ENCODE measurements at regions not wholly inside any gene's neighbourhood (a gene's known extent, or its start where the extent isn't known, plus 50 kb on each side); places are given as distances from the start of the nearest gene placed in this dataset.

DNA sequence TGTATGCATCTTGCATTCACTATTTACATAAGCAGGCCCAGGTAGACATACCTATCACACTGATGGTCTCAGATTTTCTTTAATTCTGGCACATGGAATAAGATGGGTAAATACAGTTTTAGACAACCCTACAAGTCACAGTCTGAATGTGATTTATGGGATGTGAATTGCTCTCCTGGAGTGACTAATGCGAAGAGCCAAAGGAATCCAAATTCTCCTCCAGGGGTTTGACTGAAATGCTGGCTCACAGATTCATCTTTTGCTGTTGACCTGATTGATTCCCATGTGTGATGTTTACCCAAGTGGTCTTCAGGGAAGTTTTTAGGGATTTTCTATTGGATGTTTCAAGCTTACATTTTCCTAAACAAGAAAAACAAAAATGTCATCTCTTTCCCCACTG lies 277.9 kb upstream of the MON1B start:
- H3K4me3 ChIP-seq (ENCODE audit: insufficient read depth in 1 of 2, low read depth in 1 of 2, low read length in 2 of 2) = no peak overlapping the region
- no peak overlapping the region for H2AFZ ChIP-seq (ENCODE audit: low read depth, low read length)
- H3K27me3 ChIP-seq (ENCODE audit: control insufficient read depth in 1 of 2, insufficient read depth in 1 of 2, low read length in 2 of 2) = no peaks in the 10 kb centered on the region
- H3K14ac ChIP-seq (ENCODE audit: low read length in 2 of 2) = no peak overlapping the region
- H2BK5ac ChIP-seq (ENCODE audit: low read depth, low read length, poor library complexity, severe bottlenecking) = no peak overlapping the region
- H4K8ac ChIP-seq (ENCODE audit: low read length) = no peak overlapping the region
- no peak overlapping the region for H3K23ac ChIP-seq (ENCODE audit: low read length in 2 of 2)
- H3K4me1 ChIP-seq (ENCODE audit: control insufficient read depth, insufficient read depth, low read depth, low read length) = peaks cover 4% of the 10 kb centered on the region
- 86% methylated on average over 1 of the region's 1 CpG for WGBS
- no peak overlapping the region for H3K4ac ChIP-seq (ENCODE audit: low read depth in 1 of 2, low read length in 2 of 2)
- no peak overlapping the region for H2BK15ac ChIP-seq (ENCODE audit: low read depth, poor library complexity, severe bottlenecking)
- H3K9ac ChIP-seq (ENCODE audit: low read length) = no peak overlapping the region
- no peaks in the 10 kb centered on the region for H3K9me3 ChIP-seq (ENCODE audit: control insufficient read depth, low read length)
- no peak overlapping the region for H4K91ac ChIP-seq (ENCODE audit: low read length)
- H3K79me1 ChIP-seq (replicated peaks; ENCODE audit: low read length, poor library complexity, severe bottlenecking) = no peaks in the 10 kb centered on the region
- H2BK120ac ChIP-seq (ENCODE audit: low read depth, low read length) = no peak overlapping the region
- H3K4me2 ChIP-seq (ENCODE audit: low read length, poor library complexity, severe bottlenecking) = no peak overlapping the region
- no peak overlapping the region for H3K18ac ChIP-seq (ENCODE audit: low read depth in 1 of 2, low read length in 2 of 2)
- H2BK12ac ChIP-seq (ENCODE audit: low read length in 2 of 2) = no peak overlapping the region
- no peak overlapping the region for H2AK5ac ChIP-seq (ENCODE audit: low read length, severe bottlenecking)
- no peaks in the 10 kb centered on the region for H3K36me3 ChIP-seq (ENCODE audit: control insufficient read depth in 1 of 2, insufficient read depth in 2 of 2, low read depth in 1 of 2, low read length in 2 of 2)
- no peak for DNase-seq
- no peak overlapping the region for H3K27ac ChIP-seq (ENCODE audit: low read length, poor library complexity, severe bottlenecking)

DNA sequence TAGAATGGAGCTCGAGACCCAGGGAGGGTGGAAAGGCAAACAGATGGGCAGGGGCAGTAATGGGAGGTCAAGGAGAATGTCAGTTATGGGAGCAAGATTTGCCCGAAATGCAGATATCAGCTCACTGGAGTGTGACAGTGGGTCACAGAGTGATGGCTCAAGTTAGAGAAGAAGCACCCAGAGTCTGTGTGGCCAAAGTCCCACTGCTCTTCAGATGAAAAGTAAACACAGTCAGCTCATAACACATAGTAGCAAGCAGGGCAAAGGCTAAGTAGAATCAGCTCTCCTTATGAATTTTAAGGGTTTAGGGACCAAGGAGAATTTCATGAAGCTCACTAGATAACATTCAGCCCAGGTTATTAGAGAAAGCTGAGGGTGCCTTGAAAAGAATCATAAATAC lies 264.9 kb upstream of the MON1B start:
- H3K23ac ChIP-seq (ENCODE audit: low read length in 2 of 2) = no peak overlapping the region

GRCh38 chr16:76926595-76926994 lies 264.4 kb upstream of the MON1B start:
- H3K4ac ChIP-seq (ENCODE audit: low read depth in 1 of 2, low read length in 2 of 2) = no peak overlapping the region
- no peak overlapping the region for H3K23ac ChIP-seq (ENCODE audit: low read length in 2 of 2)
- no peaks in the 10 kb centered on the region for H3K4me1 ChIP-seq (ENCODE audit: control insufficient read depth, insufficient read depth, low read depth, low read length)
- H3K79me1 ChIP-seq (replicated peaks; ENCODE audit: low read length, poor library complexity, severe bottlenecking) = no peaks in the 10 kb centered on the region
- DNase-seq = no peak
- H2BK5ac ChIP-seq (ENCODE audit: low read depth, low read length, poor library complexity, severe bottlenecking) = no peak overlapping the region
- H3K18ac ChIP-seq (ENCODE audit: low read depth in 1 of 2, low read length in 2 of 2) = no peak overlapping the region
- H4K8ac ChIP-seq (ENCODE audit: low read length) = no peak overlapping the region
- H2BK120ac ChIP-seq (ENCODE audit: low read depth, low read length) = no peak overlapping the region
- no peak overlapping the region for H2BK15ac ChIP-seq (ENCODE audit: low read depth, poor library complexity, severe bottlenecking)
- 30% methylated on average over 1 of the region's 1 CpG for WGBS
- H2AK5ac ChIP-seq (ENCODE audit: low read length, severe bottlenecking) = no peak overlapping the region
- no peak overlapping the region for H3K4me3 ChIP-seq (ENCODE audit: insufficient read depth in 1 of 2, low read depth in 1 of 2, low read length in 2 of 2)
- H3K27me3 ChIP-seq (ENCODE audit: control insufficient read depth in 1 of 2, insufficient read depth in 1 of 2, low read length in 2 of 2) = no peaks in the 10 kb centered on the region
- H3K36me3 ChIP-seq (ENCODE audit: control insufficient read depth in 1 of 2, insufficient read depth in 2 of 2, low read depth in 1 of 2, low read length in 2 of 2) = no peaks in the 10 kb centered on the region
- no peak overlapping the region for H4K91ac ChIP-seq (ENCODE audit: low read length)
- H2AFZ ChIP-seq (ENCODE audit: low read depth, low read length) = no peak overlapping the region
- no peaks in the 10 kb centered on the region for H3K9me3 ChIP-seq (ENCODE audit: control insufficient read depth, low read length)
- no peak overlapping the region for H3K14ac ChIP-seq (ENCODE audit: low read length in 2 of 2)
- no peak overlapping the region for H3K9ac ChIP-seq (ENCODE audit: low read length)
- H3K4me2 ChIP-seq (ENCODE audit: low read length, poor library complexity, severe bottlenecking) = no peak overlapping the region
- no peak overlapping the region for H3K27ac ChIP-seq (ENCODE audit: low read length, poor library complexity, severe bottlenecking)
- H2BK12ac ChIP-seq (ENCODE audit: low read length in 2 of 2) = no peak overlapping the region

More for the DNA sequence above, 264.9 kb upstream of the MON1B start:
- Histone ChIP-seq H4K91ac (ENCODE audit: low read length) (no peak overlapping the region), H4K8ac (ENCODE audit: low read length) (no peak overlapping the region), H3K79me1 (replicated peaks; ENCODE audit: low read length, poor library complexity, severe bottlenecking) (no peaks in the 10 kb centered on the region), H3K4me3 (ENCODE audit: insufficient read depth in 1 of 2, low read depth in 1 of 2, low read length in 2 of 2) (no peak overlapping the region), H3K4me1 (ENCODE audit: control insufficient read depth, insufficient read depth, low read depth, low read length) (no peaks in the 10 kb centered on the region), H2BK15ac (ENCODE audit: low read depth, poor library complexity, severe bottlenecking) (no peak overlapping the region), H2BK12ac (ENCODE audit: low read length in 2 of 2) (no peak overlapping the region), H3K9me3 (ENCODE audit: control insufficient read depth, low read length) (no peaks in the 10 kb centered on the region), H3K36me3 (ENCODE audit: control insufficient read depth in 1 of 2, insufficient read depth in 2 of 2, low read depth in 1 of 2, low read length in 2 of 2) (no peaks in the 10 kb centered on the region), H3K14ac (ENCODE audit: low read length in 2 of 2) (no peak overlapping the region), H3K27me3 (ENCODE audit: control insufficient read depth in 1 of 2, insufficient read depth in 1 of 2, low read length in 2 of 2) (no peaks in the 10 kb centered on the region), H2AFZ (ENCODE audit: low read depth, low read length) (no peak overlapping the region), H3K9ac (ENCODE audit: low read length) (no peak overlapping the region), H3K18ac (ENCODE audit: low read depth in 1 of 2, low read length in 2 of 2) (no peak overlapping the region), H2AK5ac (ENCODE audit: low read length, severe bottlenecking) (no peak overlapping the region), H2BK120ac (ENCODE audit: low read depth, low read length) (no peak overlapping the region), H3K4ac (ENCODE audit: low read depth in 1 of 2, low read length in 2 of 2) (no peak overlapping the region), H3K27ac (ENCODE audit: low read length, poor library complexity, severe bottlenecking) (no peak overlapping the region), H2BK5ac (ENCODE audit: low read depth, low read length, poor library complexity, severe bottlenecking) (no peak overlapping the region), H3K4me2 (ENCODE audit: low read length, poor library complexity, severe bottlenecking) (no peak overlapping the region)
- no peak for DNase-seq
- WGBS = 86% methylated on average over 2 of the region's 2 CpGs

- H3K4me2 ChIP-seq (ENCODE audit: low read length, poor library complexity, severe bottlenecking) = no peak overlapping the region
- 50% methylated on average over 1 of the region's 1 CpG for WGBS
Measured at GRCh38 chr16:76931186-76931585, 259.8 kb upstream of the MON1B start.

More at GRCh38 chr16:76931186-76931585, 259.8 kb upstream of the MON1B start:
- H3K27me3 ChIP-seq (ENCODE audit: control insufficient read depth in 1 of 2, insufficient read depth in 1 of 2, low read length in 2 of 2) = no peaks in the 10 kb centered on the region
- no peak overlapping the region for H3K27ac ChIP-seq (ENCODE audit: low read length, poor library complexity, severe bottlenecking)
- H3K36me3 ChIP-seq (ENCODE audit: control insufficient read depth in 1 of 2, insufficient read depth in 2 of 2, low read depth in 1 of 2, low read length in 2 of 2) = no peaks in the 10 kb centered on the region
- peaks cover 4% of the 10 kb centered on the region for H3K9me3 ChIP-seq (ENCODE audit: control insufficient read depth, low read length)
- H2BK5ac ChIP-seq (ENCODE audit: low read depth, low read length, poor library complexity, severe bottlenecking) = no peak overlapping the region
- no peak overlapping the region for H3K4me3 ChIP-seq (ENCODE audit: insufficient read depth in 1 of 2, low read depth in 1 of 2, low read length in 2 of 2)
- H3K79me1 ChIP-seq (replicated peaks; ENCODE audit: low read length, poor library complexity, severe bottlenecking) = no peaks in the 10 kb centered on the region
- no peak overlapping the region for H2BK15ac ChIP-seq (ENCODE audit: low read depth, poor library complexity, severe bottlenecking)
- no peak overlapping the region for H2AK5ac ChIP-seq (ENCODE audit: low read length, severe bottlenecking)
- H3K4ac ChIP-seq (ENCODE audit: low read depth in 1 of 2, low read length in 2 of 2) = no peak overlapping the region
- no peak overlapping the region for H2AFZ ChIP-seq (ENCODE audit: low read depth, low read length)
- no peak overlapping the region for H4K8ac ChIP-seq (ENCODE audit: low read length)
- H2BK12ac ChIP-seq (ENCODE audit: low read length in 2 of 2) = no peak overlapping the region
- H2BK120ac ChIP-seq (ENCODE audit: low read depth, low read length) = no peak overlapping the region
- no peak overlapping the region for H3K14ac ChIP-seq (ENCODE audit: low read length in 2 of 2)
- H4K91ac ChIP-seq (ENCODE audit: low read length) = no peak overlapping the region
- H3K18ac ChIP-seq (ENCODE audit: low read depth in 1 of 2, low read length in 2 of 2) = no peak overlapping the region
- H3K23ac ChIP-seq (ENCODE audit: low read length in 2 of 2) = no peak overlapping the region
- no peak overlapping the region for H3K9ac ChIP-seq (ENCODE audit: low read length)
- H3K4me1 ChIP-seq (ENCODE audit: control insufficient read depth, insufficient read depth, low read depth, low read length) = no peaks in the 10 kb centered on the region
- no peak for DNase-seq

Data from mesenchymal stem cell (in vitro differentiated cells and primary cell).